Stomach (tissue), 8 donors: ENCODE measurements at regions not wholly inside any gene's neighbourhood (a gene's known extent, or its start where the extent isn't known, plus 50 kb on each side); places are given as distances from the start of the nearest gene placed in this dataset.

Source experiments
- DNase-seq, 2 donors: peaks; one replicate each; pipeline versions ENCODE4 v3.0.0 to v3.0.0-alpha.2; 2013 to 2019
- H3K27ac ChIP-seq, 5 donors: fragments of 200-600 bp in 4 of 5; sonication (generic) in 4 of 5; one replicate each; pipeline ENCODE4 v1.5.1; 2013 to 2019; ENCODE audit warnings: mild to moderate bottlenecking in 1 of 5, moderate library complexity in 1 of 5
- H3K27me3 ChIP-seq, 3 donors: fragments of 200-600 bp; sonication (generic); one replicate each; pipeline ENCODE4 v1.5.1; 2017 to 2019; ENCODE audit warnings: mixed run types in 1 of 3
- H3K36me3 ChIP-seq, 4 donors: fragments of 200-600 bp; sonication (generic); 1 replicate in 3 of 4; 2 replicates in 1 of 4; pipeline ENCODE4 v1.5.1; 2016 to 2019
- H3K4me1 ChIP-seq, 4 donors: fragments of 200-600 bp; sonication (generic); one replicate each; pipeline ENCODE4 v1.5.1; 2016 to 2019
- H3K4me3 ChIP-seq, 4 donors: fragments of 200-600 bp; sonication (generic) in 3 of 4; one replicate each; pipeline ENCODE4 v1.5.1; 2016 to 2019; ENCODE audit warnings: mild to moderate bottlenecking in 1 of 4
- H3K9me3 ChIP-seq, 4 donors: fragments of 200-600 bp; sonication (generic); one replicate each; pipeline ENCODE4 v1.5.1; 2016 to 2019
- CTCF ChIP-seq, 7 experiments: fragments of 450-650 bp in 4 of 7; fragments of 200-600 bp in 3 of 7; sonication (generic) in 3 of 7; IDR thresholded peaks; one replicate each; pipeline ENCODE4 v1.5.1; 2016 to 2019; ENCODE audit warnings: antibody characterized with exemption in 7 of 7, control low read depth in 2 of 7, mild to moderate bottlenecking in 1 of 7
- EP300 ChIP-seq: sonication (generic); formaldehyde crosslinking; IDR thresholded peaks from one replicate; pipeline ENCODE4 v1.6.1; 2017; ENCODE audit warnings: antibody characterized with exemption
- POLR2A ChIP-seq, 4 donors: fragments of 450-650 bp; IDR thresholded peaks; one replicate each; pipeline ENCODE4 v1.6.1; 2016; ENCODE audit warnings: antibody characterized with exemption in 4 of 4, control low read depth in 2 of 4, mild to moderate bottlenecking in 1 of 4, moderate library complexity in 1 of 4
- POLR2AphosphoS5 ChIP-seq, 3 donors: sonication (generic); formaldehyde crosslinking; IDR thresholded peaks; one replicate each; pipeline ENCODE4 v1.6.1; 2016; ENCODE audit warnings: antibody characterized with exemption in 3 of 3
- WGBS, 5 donors: extraction: QIAGEN DNeasy Blood & Tissue Kit in 3 of 5; methylation state at CpG; one replicate each; pipeline versions ENCODE4 v1.1.5 to v1.1.7; 2013 to 2018; 5-methylcytosine and 5-hydroxymethylcytosine counted together
- intact Hi-C: fragments of 100-400 bp; cut with DNase I; formaldehyde crosslinking; loops from one replicate; pipeline ENCODE4 v1.15.1; 2023; ENCODE audit warnings: low total_unique reads
- donor health status: healthy with polysubstance abuse.
- donor health status: Bipolar disorder and iron deficiency.
- donor health status: healthy.

- Histone ChIP-seq H3K36me3 (no peaks in the 10 kb centered on the region), H3K4me1 (no peaks in the 10 kb centered on the region), H3K27me3 (no peaks in the 10 kb centered on the region), H3K4me3 (no peak overlapping the region), H3K9me3 (no peaks in the 10 kb centered on the region), H3K27ac (no peak overlapping the region)
- DNase-seq: no peak
- TF ChIP-seq POLR2A (IDR thresholded peaks at IDR 0.05) (no peak), EP300 (no peak), POLR2AphosphoS5 (IDR thresholded peaks at IDR 0.05) (no peak), CTCF (IDR thresholded peaks at IDR 0.05) (no peak)
- intact Hi-C loops: no loop called here
These were observed 205.7 kb downstream of the DSEL start for GRCh38 chr18:67310826-67311225.

GRCh38 chr18:67308819-67309218 lies 207.7 kb downstream of the DSEL start:
- Histone ChIP-seq H3K4me1 (no peaks in the 10 kb centered on the region), H3K27ac (no peak overlapping the region), H3K27me3 (no peaks in the 10 kb centered on the region), H3K9me3 (no peaks in the 10 kb centered on the region), H3K36me3 (no peaks in the 10 kb centered on the region), H3K4me3 (no peak overlapping the region)
- no peak for DNase-seq
- intact Hi-C loops: no loop called here
- WGBS, 5 donors: 71 to 75% (median 72%) methylated on average over 4 of the region's 4 CpGs
- TF ChIP-seq CTCF (IDR thresholded peaks at IDR 0.05) (no peak), POLR2AphosphoS5 (IDR thresholded peaks at IDR 0.05) (no peak), POLR2A (IDR thresholded peaks at IDR 0.05) (no peak), EP300 (no peak)

- H3K27me3 ChIP-seq: no peaks in the 10 kb centered on the region
- H3K4me3 ChIP-seq: no peak overlapping the region
- no peaks in the 10 kb centered on the region for H3K4me1 ChIP-seq
- H3K9me3 ChIP-seq: peaks cover 0 to 6% (median 4%) of the 10 kb centered on the region in 4 donors
- intact Hi-C loops: no loop called here
- 72 to 89% (median 80%) methylated on average over 3 of the region's 3 CpGs for WGBS, 5 donors
- H3K36me3 ChIP-seq: no peaks in the 10 kb centered on the region
- no peak overlapping the region for H3K27ac ChIP-seq
- DNase-seq: no peak
- no peak for TF ChIP-seq POLR2AphosphoS5 (IDR thresholded peaks at IDR 0.05)
- TF ChIP-seq EP300: no peak
- TF ChIP-seq POLR2A (IDR thresholded peaks at IDR 0.05): no peak
- TF ChIP-seq CTCF (IDR thresholded peaks at IDR 0.05): no peak
These were observed 211.1 kb downstream of the DSEL start for GRCh38 chr18:67305466-67305865.

- Histone ChIP-seq H3K4me1 (no peaks in the 10 kb centered on the region), H3K27me3 (no peaks in the 10 kb centered on the region), H3K27ac (no peak overlapping the region), H3K36me3 (no peaks in the 10 kb centered on the region), H3K9me3 (peaks cover 0 to 13% (median 9%) of the 10 kb centered on the region in 4 donors), H3K4me3 (no peak overlapping the region)
- intact Hi-C loops: no loop called here
- DNase-seq: no peak
- WGBS, 5 donors: 42 to 63% (median 56%) methylated on average over 1 of the region's 1 CpG
- TF ChIP-seq CTCF (IDR thresholded peaks at IDR 0.05) (no peak), POLR2AphosphoS5 (IDR thresholded peaks at IDR 0.05) (no peak), POLR2A (IDR thresholded peaks at IDR 0.05) (no peak), EP300 (no peak)
These were observed 214.5 kb downstream of the DSEL start for GRCh38 chr18:67302043-67302442.
